Naive B cell (primary cell): ENCODE measurements at regions not wholly inside any gene's neighbourhood (a gene's known extent, or its start where the extent isn't known, plus 50 kb on each side); places are given as distances from the start of the nearest gene placed in this dataset.
A peak's percentile ranks its signal among the peaks of the same experiment; 100 is the strongest.

Experiments
- ATAC-seq, 2 donors: fragments of 150-1000 bp; cut with Tn5 transposase; 2 replicates each; pipeline ENCODE4 v1.10.0; 2021; ENCODE audit warnings: low read depth in 2 of 2, mild to moderate bottlenecking in 2 of 2, moderate library complexity in 2 of 2
- DNase-seq: peaks from one replicate; pipeline ENCODE4 v3.0.0; 2022
- H3K27ac Mint-ChIP-seq, 6 donors: one replicate each; pipeline ENCODE4 v1.8.0; 2020 to 2022; ENCODE audit warnings: mild to moderate bottlenecking in 6 of 6, mixed read lengths in 6 of 6, moderate library complexity in 5 of 6, inconsistent platforms in 2 of 6
- H3K27me3 Mint-ChIP-seq, 3 donors: one replicate each; pipeline ENCODE4 v1.8.0; 2021 to 2022; ENCODE audit warnings: mixed read lengths in 3 of 3, mild to moderate bottlenecking in 1 of 3
- H3K36me3 Mint-ChIP-seq, 2 donors: one replicate each; pipeline ENCODE4 v1.8.0; 2020 to 2022; ENCODE audit warnings: mixed read lengths in 2 of 2, inconsistent platforms in 1 of 2, mild to moderate bottlenecking in 1 of 2
- H3K4me1 Mint-ChIP-seq, 3 donors: one replicate each; pipeline ENCODE4 v1.8.0; 2020 to 2022; ENCODE audit warnings: mixed read lengths in 3 of 3, inconsistent platforms in 1 of 3, mild to moderate bottlenecking in 1 of 3, moderate library complexity in 1 of 3
- H3K4me3 Mint-ChIP-seq, 8 donors: one replicate each; pipeline ENCODE4 v1.8.0; 2020 to 2022; ENCODE audit warnings: mild to moderate bottlenecking in 8 of 8, mixed read lengths in 8 of 8, moderate library complexity in 8 of 8, inconsistent platforms in 2 of 8
- H3K9me3 Mint-ChIP-seq, 7 donors: one replicate each; pipeline ENCODE4 v1.8.0; 2020 to 2022; ENCODE audit warnings: mixed read lengths in 7 of 7, mild to moderate bottlenecking in 5 of 7, inconsistent platforms in 2 of 7, moderate library complexity in 1 of 7

DNA sequence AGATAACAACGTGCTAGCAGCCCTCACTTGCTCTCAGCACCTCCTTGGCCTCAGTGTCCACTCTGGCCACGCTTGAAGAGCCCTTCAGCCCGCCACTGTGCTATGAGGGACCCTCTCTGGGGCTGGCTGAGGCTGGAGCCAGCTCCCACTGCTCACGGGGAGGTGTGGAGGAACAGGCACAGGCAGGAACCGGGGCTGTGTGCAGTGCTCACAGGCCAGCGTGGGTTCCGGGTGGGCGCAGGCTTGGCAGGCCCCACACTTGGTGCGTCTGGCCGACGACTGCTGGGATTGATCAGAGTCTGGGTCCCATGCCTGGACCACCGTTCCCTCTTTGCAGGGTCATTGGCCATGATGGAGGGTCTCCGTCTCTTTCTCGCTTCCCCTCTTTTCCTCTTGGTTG, 194.3 kb upstream of the GRAMD2B start:
- no peak overlapping the region for H3K4me3 Mint-ChIP-seq
- DNase-seq (no peak), ATAC-seq (no peak)
- H3K36me3 Mint-ChIP-seq = no peaks in the 10 kb centered on the region
- no peaks in the 10 kb centered on the region for H3K4me1 Mint-ChIP-seq
- H3K9me3 Mint-ChIP-seq = peaks cover 2 to 25% (median 10%) of the 10 kb centered on the region in 7 donors
- H3K27ac Mint-ChIP-seq = no peak overlapping the region
- peaks cover 0 to 4% (median 0%) of the 10 kb centered on the region in 3 donors for H3K27me3 Mint-ChIP-seq

DNA sequence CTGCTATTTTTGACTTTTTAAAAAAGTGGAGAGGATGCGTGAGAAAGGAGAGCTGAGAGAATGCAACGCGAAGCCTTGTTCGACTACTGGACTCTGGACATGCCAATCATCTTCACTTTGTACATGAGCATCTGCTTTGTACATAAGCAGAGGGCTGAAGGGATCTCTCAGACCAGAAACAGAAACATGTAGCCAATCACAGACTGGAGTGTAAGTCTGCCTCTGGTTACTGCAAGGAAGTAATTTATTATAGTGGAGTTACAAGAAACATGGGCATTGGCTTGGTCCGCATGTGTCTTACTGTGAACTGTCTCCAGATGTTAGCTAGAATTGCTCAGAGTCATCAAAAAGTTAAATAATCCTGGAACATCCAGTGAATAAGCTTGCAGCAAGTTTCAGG, 190.0 kb upstream of the GRAMD2B start:
- Mint-ChIP-seq H3K36me3 (no peaks in the 10 kb centered on the region), H3K4me3 (no peak overlapping the region), H3K9me3 (peaks cover 0 to 10% (median 4%) of the 10 kb centered on the region in 7 donors)

DNA sequence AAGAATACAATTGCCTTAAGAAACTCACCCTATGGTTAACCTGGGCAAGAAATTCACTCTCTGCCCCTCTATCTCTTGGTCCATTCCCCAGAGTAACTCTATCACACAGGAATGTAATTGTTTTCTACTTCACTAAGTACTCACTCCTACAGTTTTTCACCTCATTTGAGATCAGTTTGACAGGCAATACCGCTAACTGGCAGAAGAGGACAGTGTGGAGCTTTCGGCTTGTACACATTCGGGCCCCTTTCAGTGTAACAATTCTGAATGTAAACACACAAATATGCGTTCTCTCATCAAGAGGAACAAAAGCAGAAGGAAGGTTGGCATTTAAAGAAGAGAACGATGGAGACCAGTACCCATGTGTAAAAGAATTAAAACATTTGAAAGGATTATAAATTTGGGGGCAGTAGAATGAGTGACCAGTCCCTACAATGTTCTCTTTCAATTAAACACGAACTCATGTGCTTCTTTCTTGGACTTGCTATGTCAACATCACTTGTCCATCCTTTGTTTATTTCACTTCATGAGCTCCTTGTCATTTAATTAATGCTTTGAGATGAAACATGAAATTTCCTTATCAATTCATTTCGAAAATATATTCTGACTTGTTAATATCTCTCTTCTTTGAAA, 188.5 kb upstream of the GRAMD2B start:
- peaks cover 4 to 12% (median 10%) of the 10 kb centered on the region in 3 donors for H3K27me3 Mint-ChIP-seq
- no peaks in the 10 kb centered on the region for H3K4me1 Mint-ChIP-seq
- no peak overlapping the region for H3K27ac Mint-ChIP-seq
- H3K4me3 Mint-ChIP-seq = no peak overlapping the region
- H3K36me3 Mint-ChIP-seq = no peaks in the 10 kb centered on the region
- ATAC-seq (no peak), DNase-seq (no peak)
- H3K9me3 Mint-ChIP-seq = peaks cover 0 to 9% (median 3%) of the 10 kb centered on the region in 7 donors

More for the DNA sequence above, 190.0 kb upstream of the GRAMD2B start:
- ATAC-seq (no peak), DNase-seq (no peak)
- Mint-ChIP-seq H3K4me1 (no peaks in the 10 kb centered on the region), H3K27ac (no peak overlapping the region), H3K27me3 (peaks cover 0 to 6% (median 4%) of the 10 kb centered on the region in 3 donors)

DNA sequence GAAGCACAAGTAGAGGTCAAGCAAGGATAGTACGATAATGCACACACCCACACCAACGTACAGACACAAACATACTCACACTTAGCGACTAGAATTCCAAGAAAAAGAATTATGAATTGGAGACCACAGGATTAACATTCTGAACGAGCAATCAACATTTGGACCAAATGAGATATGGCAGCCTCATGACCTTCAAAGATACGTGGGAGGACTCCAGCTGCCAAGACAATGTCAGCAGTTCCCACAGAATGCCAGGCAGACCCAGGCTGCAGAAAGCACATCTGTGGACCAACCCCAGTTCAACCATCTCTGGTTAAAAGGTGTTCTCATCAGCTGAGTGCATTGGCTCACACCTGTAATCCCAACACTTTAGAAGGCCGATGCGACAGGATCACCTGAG, 187.6 kb upstream of the GRAMD2B start:
- H3K9me3 Mint-ChIP-seq = peaks cover 0 to 11% (median 2%) of the 10 kb centered on the region in 7 donors
- H3K27ac Mint-ChIP-seq = no peak overlapping the region
- no peaks in the 10 kb centered on the region for H3K36me3 Mint-ChIP-seq
- DNase-seq = no peak
- peaks cover 0 to 15% (median 10%) of the 10 kb centered on the region in 3 donors for H3K27me3 Mint-ChIP-seq
- no peak overlapping the region for H3K4me3 Mint-ChIP-seq
- H3K4me1 Mint-ChIP-seq = no peaks in the 10 kb centered on the region
- ATAC-seq = no peak

DNA sequence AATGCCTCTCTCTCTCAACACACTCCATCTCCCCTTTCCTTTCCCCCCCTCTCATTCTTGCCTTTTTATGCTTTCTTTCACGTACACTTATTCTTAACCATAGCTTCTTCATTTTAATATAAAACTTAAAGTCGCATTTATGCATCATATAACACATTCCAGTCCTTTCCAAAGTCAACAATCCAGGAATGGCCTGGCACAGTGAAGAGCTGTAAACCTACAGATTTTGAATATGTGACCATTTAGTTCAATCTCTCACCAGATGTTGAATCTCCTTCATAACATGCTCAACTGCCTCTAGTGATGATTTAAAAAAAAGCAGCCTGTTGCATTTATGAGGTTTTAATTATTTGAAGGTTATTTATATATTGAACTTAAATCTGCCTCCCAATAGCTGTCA, 186.2 kb upstream of the GRAMD2B start:
- no peaks in the 10 kb centered on the region for H3K36me3 Mint-ChIP-seq
- H3K4me1 Mint-ChIP-seq = no peaks in the 10 kb centered on the region

DNA sequence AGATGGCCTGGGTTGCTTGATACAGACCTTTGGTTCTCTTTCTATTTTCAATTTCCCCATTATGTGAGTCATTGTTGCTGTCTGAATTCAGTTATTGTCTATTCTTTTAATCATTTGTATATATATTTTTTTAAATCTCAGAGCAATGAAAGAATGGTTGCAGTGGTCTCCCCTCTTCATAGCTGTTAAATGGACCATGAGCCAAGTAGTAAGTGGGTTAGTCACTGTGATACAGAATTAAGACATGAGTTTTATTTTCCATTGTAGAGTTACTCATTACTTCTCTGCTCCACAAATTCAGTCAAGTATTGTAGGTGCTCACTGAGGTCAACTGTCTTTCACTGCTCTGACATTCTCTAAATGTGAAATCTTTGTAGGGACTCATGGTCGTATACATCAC, 174.6 kb upstream of the GRAMD2B start:
- peaks cover 0 to 4% of the 10 kb centered on the region in 2 donors for H3K36me3 Mint-ChIP-seq
- peaks cover 0 to 14% (median 8%) of the 10 kb centered on the region in 7 donors for H3K9me3 Mint-ChIP-seq
- no peak overlapping the region for H3K4me3 Mint-ChIP-seq
- H3K27ac Mint-ChIP-seq = no peak overlapping the region
- ATAC-seq = no peak
- no peak for DNase-seq
- H3K4me1 Mint-ChIP-seq = no peaks in the 10 kb centered on the region
- H3K27me3 Mint-ChIP-seq = peaks cover 0 to 1% (median 0%) of the 10 kb centered on the region in 3 donors

More for the DNA sequence above, 186.2 kb upstream of the GRAMD2B start:
- Mint-ChIP-seq H3K27ac (peak overlapping the region in 1 of 6 donors; percentile 9), H3K4me3 (no peak overlapping the region), H3K9me3 (peaks cover 0 to 4% (median 2%) of the 10 kb centered on the region in 7 donors), H3K27me3 (peaks cover 0 to 15% (median 10%) of the 10 kb centered on the region in 3 donors)
- ATAC-seq (no peak), DNase-seq (no peak)

DNA sequence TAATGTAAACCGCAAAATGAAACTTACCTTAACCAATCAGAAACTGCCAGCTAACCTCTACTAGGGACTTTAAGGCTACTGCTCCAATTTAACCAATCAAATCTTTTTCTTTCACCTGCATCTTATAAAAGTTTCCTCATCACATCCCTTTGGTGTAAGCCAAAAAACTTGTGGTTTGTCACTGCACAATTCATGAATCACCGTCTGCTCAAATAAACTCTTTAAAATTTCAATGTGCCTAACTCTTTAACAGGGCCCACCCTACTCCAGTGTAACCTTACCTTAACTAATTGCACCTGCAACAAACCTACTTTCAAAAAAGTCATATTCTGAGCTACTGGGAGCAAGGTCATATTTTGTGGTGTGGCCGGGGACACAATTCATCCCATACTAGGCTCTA, 172.2 kb upstream of the GRAMD2B start:
- Mint-ChIP-seq H3K36me3 (peaks cover 0 to 4% of the 10 kb centered on the region in 2 donors), H3K4me3 (no peak overlapping the region), H3K27me3 (no peaks in the 10 kb centered on the region), H3K9me3 (peaks cover 0 to 20% (median 6%) of the 10 kb centered on the region in 7 donors), H3K27ac (no peak overlapping the region), H3K4me1 (no peaks in the 10 kb centered on the region)
- no peak for ATAC-seq
- no peak for DNase-seq

DNA sequence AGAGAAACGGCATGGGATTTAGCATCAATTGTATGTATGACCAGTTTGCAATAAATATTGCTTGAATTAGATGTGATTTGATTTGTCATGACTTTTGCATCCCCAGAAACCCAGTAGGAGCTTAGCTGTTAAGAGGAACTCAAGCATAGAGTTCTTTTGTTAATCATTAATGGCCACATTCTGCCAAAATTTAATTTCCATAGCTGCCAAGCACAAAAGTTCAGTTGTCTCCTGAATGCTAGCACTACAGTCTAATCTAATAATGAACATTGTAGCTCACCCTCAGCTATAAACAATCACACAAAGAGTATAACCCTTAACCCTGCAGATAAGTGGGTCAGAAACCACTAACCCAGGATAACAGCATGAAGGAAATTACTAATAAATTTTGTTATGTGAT, 169.8 kb upstream of the GRAMD2B start:
- Mint-ChIP-seq H3K4me1 (no peaks in the 10 kb centered on the region), H3K9me3 (peaks cover 0 to 17% (median 7%) of the 10 kb centered on the region in 7 donors), H3K27ac (no peak overlapping the region), H3K4me3 (no peak overlapping the region), H3K27me3 (no peaks in the 10 kb centered on the region), H3K36me3 (peaks cover 0 to 12% of the 10 kb centered on the region in 2 donors)
- DNase-seq (no peak), ATAC-seq (no peak)

DNA sequence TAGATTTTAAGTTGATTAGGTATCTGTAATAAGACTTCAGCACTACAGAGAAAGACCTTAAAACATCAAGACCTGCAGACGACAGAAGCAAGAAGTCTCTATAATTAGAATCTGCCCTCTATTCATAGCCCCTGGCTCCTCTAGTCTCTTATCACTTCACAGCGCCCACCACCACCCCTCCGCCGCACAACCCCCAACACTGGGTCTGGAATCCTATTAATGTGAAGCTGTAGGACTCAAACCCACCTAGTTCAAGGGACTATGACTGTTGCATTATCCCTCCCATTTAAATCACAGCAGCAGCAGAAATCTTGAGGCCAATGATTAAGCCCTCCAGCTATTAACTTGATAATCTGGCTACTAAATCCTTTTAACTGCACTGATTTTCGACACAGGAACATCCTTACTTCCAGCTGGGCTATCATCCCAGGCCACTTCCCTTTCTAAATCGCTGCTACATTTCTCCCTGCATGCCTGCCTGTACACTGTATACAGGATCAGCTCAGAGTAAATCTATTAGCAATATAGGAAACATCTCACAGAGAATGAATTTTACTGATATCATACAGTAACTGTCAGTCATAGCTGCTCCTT, 159.5 kb upstream of the GRAMD2B start:
- Mint-ChIP-seq H3K27ac (no peak overlapping the region), H3K4me1 (no peaks in the 10 kb centered on the region), H3K27me3 (peaks cover 0 to 13% (median 0%) of the 10 kb centered on the region in 3 donors), H3K4me3 (no peak overlapping the region), H3K36me3 (peaks cover 0 to 7% of the 10 kb centered on the region in 2 donors), H3K9me3 (peaks cover 0 to 12% (median 6%) of the 10 kb centered on the region in 7 donors)
- no peak for DNase-seq
- ATAC-seq = no peak

DNA sequence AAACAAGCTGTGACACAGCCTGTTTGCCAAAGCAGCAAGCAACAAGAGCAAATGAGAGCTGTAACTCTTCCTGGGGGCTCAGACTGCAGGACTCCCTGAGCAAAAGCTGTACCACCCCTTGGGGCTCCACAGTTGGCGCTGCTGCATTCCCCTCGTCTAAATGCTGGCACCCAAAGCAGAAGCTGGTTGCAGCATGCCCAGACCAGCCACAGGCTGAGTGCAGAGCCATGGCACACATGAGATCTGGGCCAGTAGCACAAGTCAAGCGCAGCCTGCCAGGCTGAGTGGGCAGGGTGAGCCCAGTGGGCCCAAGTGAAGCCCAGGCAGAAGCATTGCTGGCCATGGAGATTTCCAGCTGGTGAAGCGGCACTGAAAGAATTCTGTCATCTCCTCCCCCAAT, 157.3 kb upstream of the GRAMD2B start:
- Mint-ChIP-seq H3K9me3 (peaks cover 0 to 6% (median 1%) of the 10 kb centered on the region in 7 donors), H3K4me1 (no peaks in the 10 kb centered on the region), H3K4me3 (no peak overlapping the region), H3K27ac (no peak overlapping the region), H3K36me3 (no peaks in the 10 kb centered on the region), H3K27me3 (peaks cover 6 to 13% (median 8%) of the 10 kb centered on the region in 3 donors)
- DNase-seq = no peak
- no peak for ATAC-seq

DNA sequence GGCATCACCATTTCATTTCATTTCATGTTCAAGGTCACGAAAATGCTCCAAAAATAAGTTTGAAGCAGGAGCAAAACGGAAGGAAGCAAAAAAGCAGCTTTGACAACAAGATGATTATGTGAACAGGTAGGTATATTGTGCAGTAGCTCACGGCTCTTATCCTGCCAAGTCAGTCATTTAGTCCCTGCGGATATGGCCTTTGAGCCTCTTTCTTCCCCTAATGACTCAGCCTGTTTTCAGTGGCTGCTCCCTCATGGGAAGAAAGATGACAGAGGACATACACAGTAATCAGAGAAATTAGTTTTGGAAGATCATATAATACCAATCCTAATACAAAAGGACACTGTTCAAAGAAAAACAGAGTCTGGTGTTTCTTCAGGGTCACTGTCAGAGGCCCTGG, 155.8 kb upstream of the GRAMD2B start:
- Mint-ChIP-seq H3K9me3 (peaks cover 0 to 2% (median 0%) of the 10 kb centered on the region in 7 donors), H3K4me3 (no peak overlapping the region), H3K27ac (no peak overlapping the region), H3K27me3 (peaks cover 6 to 26% (median 8%) of the 10 kb centered on the region in 3 donors), H3K36me3 (no peaks in the 10 kb centered on the region), H3K4me1 (no peaks in the 10 kb centered on the region)
- DNase-seq (no peak), ATAC-seq (no peak)

DNA sequence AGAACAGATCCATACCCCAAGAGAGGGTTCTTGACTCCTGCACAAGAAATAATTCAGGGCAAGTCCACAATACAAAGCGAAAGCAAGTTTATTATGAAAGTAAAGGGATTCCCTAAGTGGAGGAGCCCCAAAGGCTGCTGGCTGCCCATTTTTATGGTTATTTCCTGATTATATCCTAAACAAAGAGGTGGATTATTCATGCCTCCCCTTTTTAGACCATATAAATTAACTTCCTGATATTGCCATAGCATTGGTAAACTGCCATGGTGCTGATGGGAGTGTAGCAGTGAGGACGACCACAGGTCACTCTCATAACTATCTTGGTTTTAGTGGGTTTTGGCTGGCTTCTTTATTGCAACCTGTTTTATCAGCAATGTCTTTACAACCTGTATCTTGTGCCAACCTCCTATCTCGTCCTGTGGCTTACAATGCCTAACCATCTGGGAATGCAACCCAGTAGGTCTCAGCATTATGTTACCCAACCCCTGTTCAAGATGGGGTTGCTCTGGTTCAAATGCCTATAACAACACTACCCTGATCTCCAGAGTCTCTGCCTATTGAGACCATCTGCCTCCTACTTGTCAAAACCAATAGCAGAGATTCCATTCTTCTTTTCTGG, 154.4 kb upstream of the GRAMD2B start:
- DNase-seq (no peak), ATAC-seq (no peak)
- Mint-ChIP-seq H3K9me3 (peaks cover 0 to 2% (median 1%) of the 10 kb centered on the region in 7 donors), H3K4me3 (no peak overlapping the region), H3K36me3 (no peaks in the 10 kb centered on the region), H3K27me3 (peaks cover 6 to 26% (median 8%) of the 10 kb centered on the region in 3 donors), H3K27ac (no peak overlapping the region), H3K4me1 (no peaks in the 10 kb centered on the region)

DNA sequence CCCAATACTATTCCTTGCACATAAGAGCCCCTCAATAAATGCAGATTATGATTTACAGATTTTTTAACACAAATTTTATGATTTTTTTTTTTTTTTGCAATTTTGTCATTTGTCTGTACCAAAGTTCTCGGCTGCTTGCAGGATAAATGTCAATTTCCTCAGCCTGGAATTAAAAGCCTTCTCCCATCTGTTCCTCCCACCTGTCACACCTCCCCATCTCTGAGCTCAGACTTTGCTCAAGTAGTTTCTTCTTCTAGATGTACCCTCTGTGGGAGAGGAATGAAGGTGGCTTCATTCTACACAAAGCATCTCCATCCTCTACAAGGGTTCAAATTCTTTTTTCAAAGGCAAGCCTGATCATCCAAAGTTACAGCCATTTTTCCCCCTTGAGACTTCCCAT, 153.7 kb upstream of the GRAMD2B start:
- Mint-ChIP-seq H3K27ac (no peak overlapping the region), H3K4me1 (no peaks in the 10 kb centered on the region), H3K9me3 (peaks cover 0 to 4% (median 2%) of the 10 kb centered on the region in 7 donors), H3K4me3 (no peak overlapping the region), H3K36me3 (no peaks in the 10 kb centered on the region), H3K27me3 (peaks cover 6 to 26% (median 8%) of the 10 kb centered on the region in 3 donors)
- ATAC-seq = no peak
- DNase-seq = no peak

DNA sequence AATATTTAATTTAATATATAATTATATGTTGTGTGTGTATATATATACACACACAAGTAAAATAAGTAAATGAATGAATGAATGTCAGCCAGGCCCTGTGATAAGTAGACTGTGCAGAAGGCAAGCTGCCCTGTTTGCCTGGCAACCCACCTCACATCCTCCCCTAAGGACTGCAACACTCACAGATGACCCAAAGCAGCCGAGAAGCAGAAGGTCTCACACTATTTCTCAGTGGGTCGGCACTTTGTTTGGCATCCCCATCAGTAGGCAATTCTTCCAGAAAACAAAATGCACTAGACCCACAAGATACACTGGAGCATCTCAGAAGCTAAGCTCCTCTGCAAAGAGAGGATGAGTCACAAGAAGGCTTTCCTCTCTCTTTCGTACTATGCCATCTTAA, 152.1 kb upstream of the GRAMD2B start:
- Mint-ChIP-seq H3K4me3 (no peak overlapping the region), H3K36me3 (no peaks in the 10 kb centered on the region), H3K27me3 (peaks cover 6 to 23% (median 8%) of the 10 kb centered on the region in 3 donors), H3K4me1 (no peaks in the 10 kb centered on the region), H3K9me3 (peaks cover 0 to 4% (median 2%) of the 10 kb centered on the region in 7 donors), H3K27ac (no peak overlapping the region)
- ATAC-seq (no peak), DNase-seq (no peak)
